ENCODE measurements at regions not wholly inside any gene's neighbourhood (a gene's known extent, or its start where the extent isn't known, plus 50 kb on each side); places are given as distances from the start of the nearest gene placed in this dataset.

DNA sequence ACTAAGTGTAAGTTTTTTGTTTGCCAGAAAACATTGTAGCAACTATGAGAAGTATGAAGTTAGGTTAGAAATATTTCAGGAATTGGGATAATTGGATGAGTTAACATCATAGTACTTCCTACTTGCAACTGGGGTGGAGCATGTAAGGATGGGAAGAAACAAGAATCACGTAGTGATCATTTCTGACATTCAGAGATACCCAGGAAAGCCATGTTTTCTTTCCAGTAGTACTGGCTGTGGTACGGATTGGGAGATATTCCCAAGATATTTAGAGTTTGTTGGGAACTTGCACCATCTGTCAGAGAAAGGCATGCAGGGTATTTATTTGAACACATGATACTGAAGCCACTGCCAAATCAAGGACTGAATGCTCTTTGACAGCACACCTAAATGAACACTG, 87.6 kb upstream of the SLC4A4 start:
- TF ChIP-seq, protein P1, sequence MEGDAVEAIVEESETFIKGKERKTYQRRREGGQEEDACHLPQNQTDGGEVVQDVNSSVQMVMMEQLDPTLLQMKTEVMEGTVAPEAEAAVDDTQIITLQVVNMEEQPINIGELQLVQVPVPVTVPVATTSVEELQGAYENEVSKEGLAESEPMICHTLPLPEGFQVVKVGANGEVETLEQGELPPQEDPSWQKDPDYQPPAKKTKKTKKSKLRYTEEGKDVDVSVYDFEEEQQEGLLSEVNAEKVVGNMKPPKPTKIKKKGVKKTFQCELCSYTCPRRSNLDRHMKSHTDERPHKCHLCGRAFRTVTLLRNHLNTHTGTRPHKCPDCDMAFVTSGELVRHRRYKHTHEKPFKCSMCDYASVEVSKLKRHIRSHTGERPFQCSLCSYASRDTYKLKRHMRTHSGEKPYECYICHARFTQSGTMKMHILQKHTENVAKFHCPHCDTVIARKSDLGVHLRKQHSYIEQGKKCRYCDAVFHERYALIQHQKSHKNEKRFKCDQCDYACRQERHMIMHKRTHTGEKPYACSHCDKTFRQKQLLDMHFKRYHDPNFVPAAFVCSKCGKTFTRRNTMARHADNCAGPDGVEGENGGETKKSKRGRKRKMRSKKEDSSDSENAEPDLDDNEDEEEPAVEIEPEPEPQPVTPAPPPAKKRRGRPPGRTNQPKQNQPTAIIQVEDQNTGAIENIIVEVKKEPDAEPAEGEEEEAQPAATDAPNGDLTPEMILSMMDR (IDR thresholded peaks at IDR 0.05), result no peak

DNA sequence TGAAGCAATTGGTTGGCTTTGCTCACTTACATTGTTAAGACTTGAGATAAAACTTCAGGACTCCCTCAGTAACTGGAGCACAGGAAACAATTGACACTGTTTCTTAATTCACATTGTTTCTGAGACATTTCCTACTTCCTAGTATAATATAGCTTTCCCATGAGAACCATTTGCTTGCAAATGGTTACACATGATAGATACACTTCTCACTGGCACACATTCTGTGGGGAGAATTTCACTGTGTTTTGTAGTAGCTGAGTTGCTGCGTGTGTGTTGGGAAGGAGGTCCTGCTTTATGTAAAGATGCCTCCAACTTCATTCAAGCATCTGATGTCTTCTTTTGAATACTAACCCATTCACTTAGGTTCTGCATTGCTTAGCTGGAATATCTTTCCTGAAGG, 85.3 kb upstream of the SLC4A4 start:
- TF ChIP-seq, protein P1 (IDR thresholded peaks at IDR 0.05), result no peak

DNA sequence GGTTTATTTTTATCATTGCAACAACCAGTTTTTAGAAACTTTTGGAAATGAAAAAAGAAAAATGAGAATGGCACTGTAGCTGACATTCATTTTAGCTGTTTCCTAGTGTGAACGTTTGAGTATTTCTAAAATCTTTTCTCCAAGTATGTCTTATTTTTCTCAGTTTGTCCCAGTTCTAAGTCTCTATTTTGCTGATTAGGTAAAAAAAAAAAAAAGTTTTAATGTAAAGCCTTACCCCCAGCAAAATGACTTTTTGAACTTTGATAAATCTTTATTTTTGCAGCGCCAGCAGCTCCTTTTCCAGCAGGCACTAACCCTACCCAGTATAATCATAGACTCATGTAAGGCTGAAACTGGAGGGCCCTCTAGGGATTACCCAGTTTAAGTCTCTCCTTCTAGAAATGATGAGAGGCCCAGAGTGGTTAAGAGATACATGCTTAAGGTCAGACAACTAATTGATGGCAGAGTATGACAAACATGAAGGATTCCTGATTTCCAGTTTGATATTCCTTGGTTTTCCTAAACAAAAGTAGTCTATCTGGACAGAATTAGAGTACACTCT, 84.3 kb upstream of the SLC4A4 start:
- TF ChIP-seq, protein P1 (IDR thresholded peaks at IDR 0.05), result no peak

DNA sequence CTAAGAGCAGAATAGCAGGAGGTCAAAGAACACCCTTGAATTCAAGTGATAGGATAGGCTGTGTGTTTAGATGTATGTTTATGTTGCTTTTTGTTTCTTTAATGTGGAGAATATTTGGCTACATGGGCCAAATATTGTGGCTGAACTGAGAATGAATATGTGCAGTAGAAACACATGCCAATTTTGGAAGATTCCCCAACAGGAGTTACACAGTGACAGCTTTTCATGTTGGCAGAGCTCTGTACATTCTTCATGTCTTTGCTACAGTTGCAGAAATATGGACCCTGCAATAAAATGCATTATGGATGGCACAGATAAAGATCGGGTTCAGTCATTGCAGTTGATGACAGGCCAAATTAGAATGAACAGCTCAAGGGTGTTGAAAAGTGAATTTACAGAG, 82.8 kb upstream of the SLC4A4 start:
- TF ChIP-seq, protein P1 (IDR thresholded peaks at IDR 0.05), result no peak

DNA sequence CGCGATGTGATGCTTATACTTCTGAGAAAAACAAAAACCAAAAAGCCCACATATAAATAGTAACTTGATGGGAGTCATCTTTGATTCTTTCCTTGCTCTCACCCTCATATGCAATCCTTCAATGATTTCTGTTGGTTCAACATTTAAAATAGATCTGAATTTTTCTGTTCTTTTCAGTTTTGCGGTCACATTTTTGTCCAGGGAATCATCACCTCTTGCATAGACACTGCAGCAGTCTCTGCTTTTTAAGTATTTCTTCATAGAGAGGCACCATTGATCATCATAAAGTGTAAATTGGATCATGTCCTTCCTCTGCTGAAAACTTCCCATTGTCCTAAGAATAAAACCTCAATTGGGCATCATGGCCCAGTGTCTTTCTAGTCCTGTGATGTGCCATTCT, 81.1 kb upstream of the SLC4A4 start:
- TF ChIP-seq, protein P1 (IDR thresholded peaks at IDR 0.05), result no peak

DNA sequence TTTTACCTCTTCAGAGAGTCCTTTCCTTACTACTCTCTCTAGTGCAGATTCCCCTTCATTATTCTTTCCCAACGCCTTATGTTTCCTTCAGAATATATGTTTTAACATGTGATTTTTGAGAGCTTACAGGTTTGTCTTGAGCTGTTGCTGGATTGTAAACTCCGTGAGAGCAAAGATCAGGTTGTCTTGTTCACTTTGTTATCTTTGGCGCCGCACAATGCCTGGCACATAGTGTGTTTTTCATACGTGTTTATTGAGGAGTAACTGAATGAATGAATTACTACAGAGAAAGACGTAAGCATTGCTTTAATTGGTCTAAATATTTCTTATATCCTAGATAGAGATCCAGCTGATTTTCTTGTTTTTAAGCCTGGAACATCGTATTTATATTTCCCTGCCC, 80.5 kb upstream of the SLC4A4 start:
- TF ChIP-seq, protein P1 (IDR thresholded peaks at IDR 0.05), result no peak

DNA sequence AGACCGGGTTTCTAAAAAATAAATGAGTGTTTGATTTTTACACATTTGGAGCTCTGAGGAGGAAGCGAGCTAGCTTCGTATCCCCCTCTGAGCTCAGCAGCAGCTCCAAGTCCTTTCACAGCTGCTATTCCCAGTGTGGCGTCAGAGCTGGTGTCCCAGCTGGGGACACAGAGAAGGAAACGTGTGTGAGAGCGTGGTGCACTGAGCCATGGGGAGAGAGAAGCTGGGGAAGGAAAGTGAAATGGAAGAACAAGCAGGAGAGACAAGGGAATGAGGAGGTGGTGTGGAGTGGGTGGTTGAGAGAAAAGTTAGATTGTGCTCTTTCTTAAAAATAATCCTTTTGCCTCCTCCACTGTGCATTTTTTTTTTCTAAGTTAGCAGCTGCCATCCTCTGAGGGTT, 79.5 kb upstream of the SLC4A4 start:
- TF ChIP-seq, protein P1 (IDR thresholded peaks at IDR 0.05), result no peak

DNA sequence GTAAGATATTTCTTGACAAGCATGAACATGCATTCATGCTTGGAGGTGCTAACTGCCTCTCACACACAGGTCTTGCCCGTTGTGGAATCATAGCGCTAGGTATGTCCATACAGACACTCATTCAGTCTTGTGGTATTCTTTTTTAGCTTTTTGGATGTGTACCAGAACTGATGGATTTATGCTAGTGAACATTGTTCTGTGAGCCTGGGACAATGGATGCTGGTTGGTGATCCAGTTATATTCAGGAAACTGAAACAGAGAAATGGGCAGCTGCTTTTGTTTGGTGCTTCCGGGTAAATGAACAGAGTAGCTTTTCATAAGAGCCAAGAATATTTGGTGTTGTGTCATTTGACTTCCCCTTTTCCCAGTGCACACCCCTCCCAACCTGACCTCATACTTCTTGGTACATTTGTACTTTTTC, 78.9 kb upstream of the SLC4A4 start:
- TF ChIP-seq, protein P1 (IDR thresholded peaks at IDR 0.05), result no peak

Data from LNCAP (cell line).